A549 (cell line): ENCODE measurements at regions not wholly inside any gene's neighbourhood (a gene's known extent, or its start where the extent isn't known, plus 50 kb on each side); places are given as distances from the start of the nearest gene placed in this dataset.

Experiments used
- BHLHE40 ChIP-seq: IDR thresholded peaks from 2 replicates; pipeline ENCODE4 v1.6.1; 2012; ENCODE audit warnings: low read depth, low read length, inconsistent platforms
- CTCF ChIP-seq: fragments of >200 bp; sonication (Bioruptor Twin); formaldehyde crosslinking; IDR thresholded peaks from 3 replicates; pipeline ENCODE4 v1.5.1; 2016
- ESRRA ChIP-seq: fragments of 150-350 bp; IDR thresholded peaks from 2 replicates; pipeline ENCODE4 v1.6.1; 2014; ENCODE audit warnings: mild to moderate bottlenecking, low read length, borderline replicate concordance
- JUNB ChIP-seq: fragments of >200 bp; sonication (Bioruptor Twin); formaldehyde crosslinking; IDR thresholded peaks from 2 replicates; pipeline ENCODE4 v1.6.1; 2016
- MAX ChIP-seq: IDR thresholded peaks from 2 replicates; pipeline ENCODE4 v1.6.1; 2012
- POLR2A ChIP-seq: IDR thresholded peaks from 2 replicates; pipeline ENCODE4 v1.6.1; 2012; ENCODE audit warnings: mild to moderate bottlenecking, low read length

GRCh38 chr2:144254342-144255235 lies 265.3 kb downstream of the ZEB2 start:
- TF ChIP-seq JUNB: no peak
- no peak for TF ChIP-seq POLR2A
- no peak for TF ChIP-seq CTCF
- TF ChIP-seq BHLHE40: no peak
- TF ChIP-seq ESRRA: no peak
- no peak for TF ChIP-seq MAX
